ENCODE measurements at regions not wholly inside any gene's neighbourhood (a gene's known extent, or its start where the extent isn't known, plus 50 kb on each side); places are given as distances from the start of the nearest gene placed in this dataset.

DNA sequence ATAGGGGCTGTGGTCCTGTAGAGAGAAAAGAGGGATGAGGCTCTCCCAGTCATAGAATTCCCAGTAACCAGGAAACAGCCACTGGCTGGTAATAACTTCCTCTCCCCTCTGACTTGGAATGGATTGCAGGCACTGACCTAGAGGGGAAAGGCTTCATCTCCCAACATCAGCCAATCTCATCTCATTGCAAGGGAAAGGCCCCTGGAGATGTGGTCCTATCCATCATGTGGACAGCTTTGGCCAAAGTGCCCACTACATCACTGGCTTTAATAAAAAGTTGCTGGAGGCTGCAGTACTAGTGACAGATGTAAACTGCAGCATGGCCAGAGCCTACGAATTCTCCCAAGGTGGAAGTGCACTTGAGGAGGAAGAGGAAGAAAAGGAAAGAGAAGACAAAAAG, 820.5 kb upstream of the CELF4 start:
- TF ChIP-seq POLR2A (IDR thresholded peaks at IDR 0.05): no peak
- TF ChIP-seq, protein P1, sequence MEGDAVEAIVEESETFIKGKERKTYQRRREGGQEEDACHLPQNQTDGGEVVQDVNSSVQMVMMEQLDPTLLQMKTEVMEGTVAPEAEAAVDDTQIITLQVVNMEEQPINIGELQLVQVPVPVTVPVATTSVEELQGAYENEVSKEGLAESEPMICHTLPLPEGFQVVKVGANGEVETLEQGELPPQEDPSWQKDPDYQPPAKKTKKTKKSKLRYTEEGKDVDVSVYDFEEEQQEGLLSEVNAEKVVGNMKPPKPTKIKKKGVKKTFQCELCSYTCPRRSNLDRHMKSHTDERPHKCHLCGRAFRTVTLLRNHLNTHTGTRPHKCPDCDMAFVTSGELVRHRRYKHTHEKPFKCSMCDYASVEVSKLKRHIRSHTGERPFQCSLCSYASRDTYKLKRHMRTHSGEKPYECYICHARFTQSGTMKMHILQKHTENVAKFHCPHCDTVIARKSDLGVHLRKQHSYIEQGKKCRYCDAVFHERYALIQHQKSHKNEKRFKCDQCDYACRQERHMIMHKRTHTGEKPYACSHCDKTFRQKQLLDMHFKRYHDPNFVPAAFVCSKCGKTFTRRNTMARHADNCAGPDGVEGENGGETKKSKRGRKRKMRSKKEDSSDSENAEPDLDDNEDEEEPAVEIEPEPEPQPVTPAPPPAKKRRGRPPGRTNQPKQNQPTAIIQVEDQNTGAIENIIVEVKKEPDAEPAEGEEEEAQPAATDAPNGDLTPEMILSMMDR (IDR thresholded peaks at IDR 0.05): no peak

Data from testis (tissue), 2 donors.